Mesenteric fat pad (tissue), 1 donor: ENCODE measurements at regions not wholly inside any gene's neighbourhood (a gene's known extent, or its start where the extent isn't known, plus 50 kb on each side); places are given as distances from the start of the nearest gene placed in this dataset.
A peak's percentile ranks its signal among the peaks of the same experiment; 100 is the strongest.

Experiments used
- DNase-seq: peaks from one replicate; pipeline ENCODE4 v3.0.0-alpha.2; 2020; ENCODE audit warnings: low spot score
- donor health status: DM: yes; HTN: yes; CAD: no.

GRCh38 chr11:45476126-45476525 is 189.3 kb downstream of the CHST1 start:
- DNase-seq = no peak

- DNase-seq = peak; percentile 75
Observed at GRCh38 chr11:45475173-45475572, 189.0 kb upstream of the SYT13 start.

- DNase-seq = peak; percentile 49
Observed at GRCh38 chr11:45473341-45473895, 187.3 kb upstream of the SYT13 start.

GRCh38 chr11:45472716-45473317 is 186.7 kb upstream of the SYT13 start:
- DNase-seq = peak; percentile 59

GRCh38 chr11:45471266-45471665 is 185.1 kb upstream of the SYT13 start:
- DNase-seq = no peak

GRCh38 chr11:45470794-45471167 is 184.6 kb upstream of the SYT13 start:
- no peak for DNase-seq

- no peak for DNase-seq
Observed at GRCh38 chr11:45470151-45470793, 184.1 kb upstream of the SYT13 start.

- no peak for DNase-seq
Observed at GRCh38 chr11:45468267-45468856, 182.2 kb upstream of the SYT13 start.

- no peak for DNase-seq
Observed at GRCh38 chr11:45463541-45463940, 177.4 kb upstream of the SYT13 start.

- DNase-seq = no peak
Observed at GRCh38 chr11:45461514-45461913, 175.4 kb upstream of the SYT13 start.

- no peak for DNase-seq
Observed at GRCh38 chr11:45459491-45459890, 173.3 kb upstream of the SYT13 start.

GRCh38 chr11:45458269-45458668 is 172.1 kb upstream of the SYT13 start:
- DNase-seq = no peak

- no peak for DNase-seq
Observed at GRCh38 chr11:45457649-45458048, 171.5 kb upstream of the SYT13 start.

GRCh38 chr11:45456686-45457085 is 170.5 kb upstream of the SYT13 start:
- no peak for DNase-seq

GRCh38 chr11:45455536-45455935 is 169.4 kb upstream of the SYT13 start:
- DNase-seq = no peak

GRCh38 chr11:45454917-45455401 is 168.8 kb upstream of the SYT13 start:
- DNase-seq = no peak

GRCh38 chr11:45453721-45454120 is 167.6 kb upstream of the SYT13 start:
- no peak for DNase-seq

- no peak for DNase-seq
Observed at GRCh38 chr11:45451766-45452440, 165.8 kb upstream of the SYT13 start.

- no peak for DNase-seq
Observed at GRCh38 chr11:45450189-45450588, 164.0 kb upstream of the SYT13 start.

- DNase-seq = no peak
Observed at GRCh38 chr11:45449036-45449601, 163.0 kb upstream of the SYT13 start.

- no peak for DNase-seq
Observed at GRCh38 chr11:45448561-45448960, 162.4 kb upstream of the SYT13 start.

- no peak for DNase-seq
Observed at GRCh38 chr11:45446998-45447397, 160.9 kb upstream of the SYT13 start.
